A549 (cell line): ENCODE measurements at regions not wholly inside any gene's neighbourhood (a gene's known extent, or its start where the extent isn't known, plus 50 kb on each side); places are given as distances from the start of the nearest gene placed in this dataset.

Source experiments
- ATAC-seq, 2 experiments: fragments of 200-7000 bp in 1 of 2; fragments of >200 bp in 1 of 2; cut with Nextera tagmentation in 1 of 2; cut with Tn5 transposase in 1 of 2; 3 replicates each; pipeline versions ENCODE4 v1.8.0 to v1.9.1; 2018 to 2020; ENCODE audit warnings: mild to moderate bottlenecking in 1 of 2, moderate library complexity in 1 of 2
- CTCF ChIA-PET: fragments of 300-600 bp; sonication (Branson Sonifier 250); formaldehyde crosslinking; extraction: SDS; loops from one replicate; lab custom pipeline; 2021; ENCODE audit warnings: antibody characterized with exemption, inconsistent platforms; lab: Yijun Ruan, JAX
- POLR2A ChIA-PET: fragments of 350-600 bp; formaldehyde crosslinking; extraction: SDS; loops from one replicate; lab custom pipeline; 2021; ENCODE audit warnings: antibody characterized with exemption, inconsistent platforms; lab: Yijun Ruan, JAX
- DNase-seq, 2 experiments: peaks; one replicate each; pipeline versions ENCODE4 v3.0.0 to v3.0.0-alpha.2; 2011 to 2016; ENCODE audit warnings: low read depth in 1 of 2, low spot score in 1 of 2
- FAIRE-seq: peaks from 2 replicates; lab custom pipeline; 2011; peaks lifted over from hg19 to GRCh38; lab: Jason Lieb, UNC
- H3K27ac ChIP-seq, 2 experiments: fragments of >200 bp; sonication (Bioruptor Twin); formaldehyde crosslinking; 3 replicates each; pipeline ENCODE4 v1.5.1; 2016 to 2017
- H3K4me1 ChIP-seq: fragments of >200 bp; sonication (Bioruptor Twin); formaldehyde crosslinking; 3 replicates; pipeline ENCODE4 v1.6.1; 2016
- H3K4me2 ChIP-seq: fragments of >200 bp; sonication (Bioruptor Twin); formaldehyde crosslinking; 3 replicates; pipeline ENCODE4 v1.6.1; 2016
- H3K4me3 ChIP-seq: fragments of >200 bp; sonication (Bioruptor Twin); formaldehyde crosslinking; 3 replicates; pipeline ENCODE4 v1.5.1; 2016
- H3K9me3 ChIP-seq: fragments of >200 bp; sonication (Bioruptor Twin); formaldehyde crosslinking; 3 replicates; pipeline ENCODE4 v1.6.1; 2016
- EHF ChIP-seq: fragments of 250-450 bp; sonication (Bioruptor Pico); IDR thresholded peaks from 2 replicates; pipeline ENCODE4 v1.5.0; 2020; ENCODE audit warnings: mild to moderate bottlenecking
- EP300 ChIP-seq, 2 experiments: fragments of >200 bp; sonication (Bioruptor Twin); formaldehyde crosslinking; IDR thresholded peaks; 2 replicates in 1 of 2; 3 replicates in 1 of 2; pipeline ENCODE4 v1.6.1; 2016 to 2017
- FOXS1 ChIP-seq: fragments of 250-450 bp; sonication (Bioruptor Pico); IDR thresholded peaks from 2 replicates; pipeline ENCODE4 v1.5.0; 2020; ENCODE audit warnings: mild to moderate bottlenecking, moderate library complexity
- HEYL ChIP-seq: fragments of 250-450 bp; sonication (Bioruptor Pico); IDR thresholded peaks from 2 replicates; pipeline ENCODE4 v1.8.0; 2021; ENCODE audit warnings: mild to moderate bottlenecking, moderate library complexity
- HOXB13 ChIP-seq: fragments of 250-450 bp; sonication (Bioruptor Pico); IDR thresholded peaks from 2 replicates; pipeline ENCODE4 v1.5.0; 2020; ENCODE audit warnings: low read depth, mild to moderate bottlenecking, moderate library complexity
- HOXB5 ChIP-seq: fragments of 250-450 bp; sonication (Bioruptor Pico); IDR thresholded peaks from 2 replicates; pipeline ENCODE4 v1.5.0; 2020; ENCODE audit warnings: mild to moderate bottlenecking, moderate library complexity
- KDM1A ChIP-seq: fragments of 200-600 bp; sonication (generic); IDR thresholded peaks from 2 replicates; pipeline ENCODE4 v1.6.1; 2016; ENCODE audit warnings: low read depth, mild to moderate bottlenecking
- MAFK ChIP-seq: fragments of 450-650 bp; IDR thresholded peaks from 2 replicates; pipeline ENCODE4 v1.6.1; 2014; ENCODE audit not compliant: partially characterized antibody
- PBX3 ChIP-seq: IDR thresholded peaks from 2 replicates; pipeline ENCODE4 v1.6.1; 2012
- POLR2AphosphoS2 ChIP-seq: conservative IDR thresholded peaks from 2 replicates; pipeline ENCODE4 v1.6.1; 2012; ENCODE audit warnings: low read length, improper control_type of control experiment, inconsistent platforms
- RCOR1 ChIP-seq: fragments of 150-350 bp; IDR thresholded peaks from 2 replicates; pipeline ENCODE4 v1.6.1; 2014; ENCODE audit warnings: antibody characterized with exemption, low read length, low read depth
- RFX5 ChIP-seq: fragments of 450-650 bp; IDR thresholded peaks from 2 replicates; pipeline ENCODE4 v1.7.1; 2014; ENCODE audit warnings: antibody characterized with exemption, mild to moderate bottlenecking, moderate library complexity
- TFCP2L1 ChIP-seq: fragments of 250-450 bp; sonication (Bioruptor Pico); IDR thresholded peaks from 2 replicates; pipeline ENCODE4 v1.5.0; 2021; ENCODE audit warnings: mild to moderate bottlenecking
- TP53 ChIP-seq: fragments of 250-450 bp; sonication (Bioruptor Pico); IDR thresholded peaks from 2 replicates; pipeline ENCODE4 v1.5.0; 2021; ENCODE audit warnings: mild to moderate bottlenecking, moderate library complexity
- USF2 ChIP-seq: fragments of 450-650 bp; IDR thresholded peaks from 2 replicates; pipeline ENCODE4 v1.6.1; 2014; ENCODE audit warnings: antibody characterized with exemption
- ZC3H11A ChIP-seq: fragments of 450-650 bp; IDR thresholded peaks from 2 replicates; pipeline ENCODE4 v1.6.1; 2014; ENCODE audit warnings: antibody characterized with exemption, mild to moderate bottlenecking
- whole genome bisulfite sequencing: methylation state at CpG from one replicate; pipeline ENCODE4 v1.1.6; 2017; ENCODE audit errors: missing lambda C conversion rate; 5-methylcytosine and 5-hydroxymethylcytosine counted together

- H3K4me3 ChIP-seq = no peak overlapping the region
- FAIRE-seq (no peak), DNase-seq (no peak), ATAC-seq (no peak)
- ChIA-PET POLR2A (no interaction called here), CTCF (no interaction called here)
- H3K4me1 ChIP-seq = no peaks in the 10 kb centered on the region
- no peak overlapping the region for H3K4me2 ChIP-seq
- WGBS = 30% methylated on average over 2 of the region's 6 CpGs
- no peaks in the 10 kb centered on the region for H3K9me3 ChIP-seq
- H3K27ac ChIP-seq = no peak overlapping the region
- TF ChIP-seq KDM1A (no peak), PBX3 (no peak), ZC3H11A (no peak), EHF (no peak), RCOR1 (no peak), MAFK (no peak), TP53 (CRISPR knock-in tag) (no peak), HOXB13 (CRISPR knock-in tag) (no peak), EP300 (IDR thresholded peaks at IDR 0.05) (no peak), USF2 (no peak), HOXB5 (no peak), TFCP2L1 (CRISPR knock-in tag) (no peak), RFX5 (no peak), FOXS1 (CRISPR knock-in tag) (no peak), HEYL (no peak), POLR2AphosphoS2 (no peak)
These were observed 49.9 kb upstream of the LMO1 start for GRCh38 chr11:8313504-8314090.
